ENCODE measurements at regions not wholly inside any gene's neighbourhood (a gene's known extent, or its start where the extent isn't known, plus 50 kb on each side); places are given as distances from the start of the nearest gene placed in this dataset.

- TF ChIP-seq CTCF (IDR thresholded peaks at IDR 0.05) (no peak), EZH2 (IDR thresholded peaks at IDR 0.05; ENCODE audit: borderline replicate concordance, insufficient read depth, low read depth, low read length, poor library complexity, severe bottlenecking) (no peak)
These were observed 84.9 kb downstream of the MAP3K8 start for GRCh38 chr10:30518907-30519306.

All from B cell (primary cell).